ENCODE measurements at regions not wholly inside any gene's neighbourhood (a gene's known extent, or its start where the extent isn't known, plus 50 kb on each side); places are given as distances from the start of the nearest gene placed in this dataset.
A peak's percentile ranks its signal among the peaks of the same experiment; 100 is the strongest.

GRCh38 chr9:75532233-75533050 lies 358.0 kb upstream of the PCSK5 start:
- no peaks in the 10 kb centered on the region for H3K4me1 ChIP-seq
- DNase-seq = peak in 1 of 2 donors; percentile 12
- WGBS, 5 donors = 40 to 54% (median 45%) methylated on average over 3 of the region's 3 CpGs
- H3K4me3 ChIP-seq = no peak overlapping the region
- H3K36me3 ChIP-seq = no peaks in the 10 kb centered on the region
- H3K27me3 ChIP-seq = no peaks in the 10 kb centered on the region
- H3K9me3 ChIP-seq = peaks cover 0 to 4% (median 0%) of the 10 kb centered on the region in 4 donors
- TF ChIP-seq CTCF (IDR thresholded peaks at IDR 0.05) (no peak), POLR2AphosphoS5 (IDR thresholded peaks at IDR 0.05) (no peak), EP300 (IDR thresholded peaks at IDR 0.05) (no peak)
- no peak overlapping the region for H3K27ac ChIP-seq
- intact Hi-C loops (cut with DNase I; ENCODE audit: low total_unique reads) = no loop called here

- WGBS, 5 donors = 59 to 87% (median 84%) methylated on average over 1 of the region's 1 CpG
- H3K27ac ChIP-seq = no peak overlapping the region
- no peaks in the 10 kb centered on the region for H3K27me3 ChIP-seq
- no peaks in the 10 kb centered on the region for H3K4me1 ChIP-seq
- H3K36me3 ChIP-seq = no peaks in the 10 kb centered on the region
- peaks cover 0 to 4% (median 0%) of the 10 kb centered on the region in 4 donors for H3K9me3 ChIP-seq
- no peak overlapping the region for H3K4me3 ChIP-seq
- DNase-seq = peak in 1 of 2 donors; percentile 39
- TF ChIP-seq POLR2AphosphoS5 (IDR thresholded peaks at IDR 0.05) (no peak), EP300 (IDR thresholded peaks at IDR 0.05) (no peak)
- intact Hi-C loops (cut with DNase I; ENCODE audit: low total_unique reads) = no loop called here
These were observed 350.9 kb upstream of the PCSK5 start for GRCh38 chr9:75539523-75539922.

GRCh38 chr9:75540185-75540584 lies 350.3 kb upstream of the PCSK5 start:
- H3K9me3 ChIP-seq = peaks cover 0 to 4% (median 0%) of the 10 kb centered on the region in 4 donors
- no peak overlapping the region for H3K27ac ChIP-seq
- TF ChIP-seq EP300 (IDR thresholded peaks at IDR 0.05) = no peak
- no peak for TF ChIP-seq POLR2AphosphoS5 (IDR thresholded peaks at IDR 0.05)
- no peak for TF ChIP-seq POLR2A (IDR thresholded peaks at IDR 0.05)
- TF ChIP-seq CTCF (IDR thresholded peaks at IDR 0.05) = no peak
- 84 to 98% (median 92%) methylated on average over 1 of the region's 1 CpG for WGBS, 5 donors
- no peaks in the 10 kb centered on the region for H3K36me3 ChIP-seq
- no peaks in the 10 kb centered on the region for H3K4me1 ChIP-seq
- intact Hi-C loops (cut with DNase I; ENCODE audit: low total_unique reads) = no loop called here
- no peak for DNase-seq
- no peaks in the 10 kb centered on the region for H3K27me3 ChIP-seq
- H3K4me3 ChIP-seq = no peak overlapping the region

- H3K4me3 ChIP-seq = no peak overlapping the region
- H3K4me1 ChIP-seq = no peaks in the 10 kb centered on the region
- TF ChIP-seq CTCF (IDR thresholded peaks at IDR 0.05) (no peak), EP300 (IDR thresholded peaks at IDR 0.05) (no peak), POLR2AphosphoS5 (IDR thresholded peaks at IDR 0.05) (no peak), POLR2A (IDR thresholded peaks at IDR 0.05) (no peak)
- H3K27me3 ChIP-seq = no peaks in the 10 kb centered on the region
- no peak for DNase-seq
- no peak overlapping the region for H3K27ac ChIP-seq
- H3K36me3 ChIP-seq = no peaks in the 10 kb centered on the region
- peaks cover 0 to 2% (median 0%) of the 10 kb centered on the region in 4 donors for H3K9me3 ChIP-seq
- intact Hi-C loops (cut with DNase I; ENCODE audit: low total_unique reads) = no loop called here
- WGBS, 5 donors = 88 to 100% (median 97%) methylated on average over 1 of the region's 1 CpG
These were observed 348.7 kb upstream of the PCSK5 start for GRCh38 chr9:75541734-75542133.

- H3K4me1 ChIP-seq = no peaks in the 10 kb centered on the region
- intact Hi-C loops (cut with DNase I; ENCODE audit: low total_unique reads) = no loop called here
- no peak overlapping the region for H3K4me3 ChIP-seq
- H3K36me3 ChIP-seq = no peaks in the 10 kb centered on the region
- no peak for TF ChIP-seq EP300 (IDR thresholded peaks at IDR 0.05)
- no peak for TF ChIP-seq POLR2A (IDR thresholded peaks at IDR 0.05)
- no peak for TF ChIP-seq CTCF (IDR thresholded peaks at IDR 0.05)
- no peak for TF ChIP-seq POLR2AphosphoS5 (IDR thresholded peaks at IDR 0.05)
- no peak overlapping the region for H3K27ac ChIP-seq
- H3K27me3 ChIP-seq = no peaks in the 10 kb centered on the region
- no peaks in the 10 kb centered on the region for H3K9me3 ChIP-seq
- DNase-seq = no peak
These were observed 345.7 kb upstream of the PCSK5 start for GRCh38 chr9:75544815-75545214.

Measured in stomach (tissue), 8 donors.